H9 (cell line): ENCODE measurements at regions not wholly inside any gene's neighbourhood (a gene's known extent, or its start where the extent isn't known, plus 50 kb on each side); places are given as distances from the start of the nearest gene placed in this dataset.

ENCODE experiments used
- DNase-seq: peaks from one replicate; pipeline ENCODE4 v3.0.0-alpha.2; 2017
- H2AFZ ChIP-seq: one replicate; pipeline ENCODE4 v1.6.1; 2013; ENCODE audit warnings: mild to moderate bottlenecking, low read length, control low read depth, moderate library complexity
- H2AK5ac ChIP-seq: 2 replicates; pipeline ENCODE4 v1.6.1; 2013; ENCODE audit warnings: low read length, control low read depth, mixed read lengths; ENCODE audit not compliant: insufficient read length
- H2BK120ac ChIP-seq: one replicate; pipeline ENCODE4 v1.6.1; 2013; ENCODE audit warnings: low read depth, mild to moderate bottlenecking, low read length, control low read depth, inconsistent platforms; ENCODE audit not compliant: poor library complexity, severe bottlenecking
- H2BK12ac ChIP-seq: 2 replicates; pipeline ENCODE4 v1.6.1; 2013; ENCODE audit warnings: low read length, control low read depth, mixed read lengths, low read depth; ENCODE audit not compliant: insufficient read length
- H2BK15ac ChIP-seq: 2 replicates; pipeline ENCODE4 v1.6.1; 2013; ENCODE audit warnings: low read depth, low read length, control low read depth
- H2BK20ac ChIP-seq: one replicate; pipeline ENCODE4 v1.6.1; 2013; ENCODE audit warnings: low read depth, mild to moderate bottlenecking, low read length, control low read depth, inconsistent platforms; ENCODE audit not compliant: poor library complexity, severe bottlenecking
- H2BK5ac ChIP-seq: 2 replicates; pipeline ENCODE4 v1.6.1; 2013; ENCODE audit warnings: low read length, control low read depth, mixed read lengths; ENCODE audit not compliant: insufficient read length
- H3K14ac ChIP-seq: 2 replicates; pipeline ENCODE4 v1.6.1; 2013; ENCODE audit warnings: low read length, control low read depth; ENCODE audit not compliant: insufficient read depth
- H3K18ac ChIP-seq: 2 replicates; pipeline ENCODE4 v1.6.1; 2013; ENCODE audit warnings: low read depth, mild to moderate bottlenecking, mixed read lengths, low read length, control low read depth; ENCODE audit not compliant: insufficient read length
- H3K23ac ChIP-seq: 2 replicates; pipeline ENCODE4 v1.6.1; 2013; ENCODE audit warnings: low read length, control low read depth, mixed read lengths, low read depth; ENCODE audit not compliant: insufficient read length
- H3K23me2 ChIP-seq: 2 replicates; pipeline ENCODE4 v1.6.1; 2013; ENCODE audit warnings: low read depth, mild to moderate bottlenecking, mixed read lengths, low read length, control low read depth; ENCODE audit not compliant: insufficient read length, poor library complexity, severe bottlenecking
- H3K27ac ChIP-seq: 2 replicates; pipeline ENCODE4 v1.5.1; 2013; ENCODE audit warnings: low read length, control low read depth, mixed read lengths, low read depth; ENCODE audit not compliant: insufficient read length
- H3K27me3 ChIP-seq: 2 replicates; pipeline ENCODE4 v1.6.1; 2013; ENCODE audit warnings: low read length, control low read depth, inconsistent platforms; ENCODE audit not compliant: insufficient read depth
- H3K4ac ChIP-seq: 2 replicates; pipeline ENCODE4 v1.6.1; 2013; ENCODE audit warnings: low read depth, mild to moderate bottlenecking, control low read depth, inconsistent platforms, low read length, moderate library complexity
- H3K4me1 ChIP-seq: 2 replicates; pipeline ENCODE4 v1.6.1; 2013; ENCODE audit warnings: low read length, control low read depth, inconsistent platforms; ENCODE audit not compliant: insufficient read depth
- H3K4me2 ChIP-seq: 2 replicates; pipeline ENCODE4 v1.6.1; 2013; ENCODE audit warnings: low read length, control low read depth, mixed read lengths; ENCODE audit not compliant: insufficient read length, insufficient read depth
- H3K56ac ChIP-seq: 2 replicates; pipeline ENCODE4 v1.6.1; 2013; ENCODE audit warnings: low read depth, mild to moderate bottlenecking, mixed read lengths, low read length, control low read depth; ENCODE audit not compliant: insufficient read length
- H3K79me1 ChIP-seq: 2 replicates; pipeline ENCODE4 v1.6.1; 2013; ENCODE audit warnings: low read depth, mild to moderate bottlenecking, moderate library complexity, low read length, control low read depth, inconsistent platforms; ENCODE audit not compliant: insufficient read depth, poor library complexity, severe bottlenecking
- H3K79me2 ChIP-seq: 2 replicates; pipeline ENCODE4 v1.6.1; 2013; ENCODE audit warnings: low read length, control low read depth, inconsistent platforms; ENCODE audit not compliant: insufficient read depth
- H3K9ac ChIP-seq: 2 replicates; pipeline ENCODE4 v1.6.1; 2013; ENCODE audit warnings: low read length, control low read depth, mixed read lengths; ENCODE audit not compliant: insufficient read length; ENCODE audit errors: extremely low read depth
- H3K9me3 ChIP-seq: one replicate; pipeline ENCODE4 v1.6.1; 2013; ENCODE audit warnings: low read depth, low read length, inconsistent platforms; ENCODE audit not compliant: control insufficient read depth
- H3T11ph ChIP-seq: one replicate; pipeline ENCODE4 v1.6.1; 2013; ENCODE audit warnings: mild to moderate bottlenecking, low read length, control low read depth, inconsistent platforms
- H4K20me1 ChIP-seq: one replicate; pipeline ENCODE4 v1.6.1; 2013; ENCODE audit not compliant: control insufficient read depth, insufficient read length, insufficient read depth
- H4K5ac ChIP-seq: 2 replicates; pipeline ENCODE4 v1.6.1; 2013; ENCODE audit warnings: low read depth, mild to moderate bottlenecking, mixed read lengths, low read length, control low read depth; ENCODE audit not compliant: insufficient read length
- H4K8ac ChIP-seq: replicated peaks from 2 replicates; pipeline ENCODE4 v1.6.1; 2013; ENCODE audit warnings: low read length, control low read depth, mixed read lengths, low read depth; ENCODE audit not compliant: insufficient read length
- H4K91ac ChIP-seq: 2 replicates; pipeline ENCODE4 v1.6.1; 2013; ENCODE audit warnings: low read depth, mild to moderate bottlenecking, moderate library complexity, mixed read lengths, low read length, control low read depth; ENCODE audit not compliant: insufficient read length
- H3K27ac Mint-ChIP-seq, 3 experiments: 2 replicates in 2 of 3; 3 replicates in 1 of 3; pipeline ENCODE4 v1.8.0; 2020 to 2021; ENCODE audit warnings: mixed read lengths in 3 of 3, mild to moderate bottlenecking in 1 of 3, moderate library complexity in 1 of 3
- H3K27me3 Mint-ChIP-seq: 2 replicates; pipeline ENCODE4 v1.8.0; 2021; ENCODE audit warnings: low read depth, mild to moderate bottlenecking, moderate library complexity, mixed read lengths
- H3K36me3 Mint-ChIP-seq, 3 experiments: 2 replicates in 2 of 3; 3 replicates in 1 of 3; pipeline ENCODE4 v1.8.0; 2020 to 2021; ENCODE audit warnings: low read depth in 3 of 3, mixed read lengths in 3 of 3; ENCODE audit not compliant: insufficient read depth in 1 of 3
- H3K4me1 Mint-ChIP-seq, 2 experiments: 2 replicates each; pipeline ENCODE4 v1.8.0; 2020; ENCODE audit warnings: mixed read lengths in 2 of 2
- H3K4me3 Mint-ChIP-seq, 2 experiments: 2 replicates in 1 of 2; 3 replicates in 1 of 2; pipeline ENCODE4 v1.8.0; 2020 to 2021; ENCODE audit warnings: mild to moderate bottlenecking in 2 of 2, mixed read lengths in 2 of 2, moderate library complexity in 1 of 2
- H3K9me3 Mint-ChIP-seq, 2 experiments: 2 replicates in 1 of 2; 3 replicates in 1 of 2; pipeline ENCODE4 v1.8.0; 2020; ENCODE audit warnings: mild to moderate bottlenecking in 2 of 2, mixed read lengths in 2 of 2, moderate library complexity in 1 of 2
- CTCF ChIP-seq: fragments of 200-600 bp; sonication (generic); conservative IDR thresholded peaks from 3 replicates; pipeline ENCODE4 v1.8.0; 2021; ENCODE audit warnings: antibody characterized with exemption, mild to moderate bottlenecking
- WGBS: extraction: QIAGEN DNeasy Blood & Tissue Kit; methylation state at CpG from one replicate; pipeline ENCODE4 v1.1.7; 2013; ENCODE audit warnings: missing lambda C conversion rate, low lambda C conversion rate, mixed read lengths; ENCODE audit not compliant: insufficient read length; ENCODE audit errors: extremely low coverage; 5-methylcytosine and 5-hydroxymethylcytosine counted together

GRCh38 chr5:167509076-167509475, 782.4 kb upstream of the WWC1 start:
- no peaks in the 10 kb centered on the region for H4K20me1 ChIP-seq
- H3K27ac ChIP-seq, result no peak overlapping the region
- no peak overlapping the region for H3K27ac Mint-ChIP-seq
- peaks cover 4% of the 10 kb centered on the region for H3K4me1 ChIP-seq
- H3K4me3 Mint-ChIP-seq, result no peak overlapping the region
- H3K23me2 ChIP-seq, result no peaks in the 10 kb centered on the region
- no peaks in the 10 kb centered on the region for H3K9me3 ChIP-seq
- no peak overlapping the region for H2AK5ac ChIP-seq
- H3K18ac ChIP-seq, result no peak overlapping the region
- peaks cover 23 to 29% of the 10 kb centered on the region in 2 experiments for H3K4me1 Mint-ChIP-seq
- no peak overlapping the region for H2BK120ac ChIP-seq
- no peak overlapping the region for H3K4ac ChIP-seq
- no peak overlapping the region for H3T11ph ChIP-seq
- H3K36me3 Mint-ChIP-seq, result no peaks in the 10 kb centered on the region
- H3K79me1 ChIP-seq, result no peaks in the 10 kb centered on the region
- no peak overlapping the region for H3K56ac ChIP-seq
- no peak overlapping the region for H3K23ac ChIP-seq
- no peak overlapping the region for H2BK5ac ChIP-seq
- no peak overlapping the region for H2AFZ ChIP-seq
- WGBS, result no CpG with 5 or more reads among the region's 3 CpGs
- H2BK15ac ChIP-seq, result no peak overlapping the region
- H4K91ac ChIP-seq, result no peak overlapping the region
- no peak overlapping the region for H2BK12ac ChIP-seq
- H2BK20ac ChIP-seq, result no peak overlapping the region
- H3K9me3 Mint-ChIP-seq, result no peaks in the 10 kb centered on the region
- TF ChIP-seq CTCF, result no peak
- H3K4me2 ChIP-seq, result no peak overlapping the region
- H3K14ac ChIP-seq, result no peak overlapping the region
- no peak overlapping the region for H4K8ac ChIP-seq
- no peak overlapping the region for H4K5ac ChIP-seq
- DNase-seq, result no peak
- no peaks in the 10 kb centered on the region for H3K27me3 Mint-ChIP-seq
- no peak overlapping the region for H3K9ac ChIP-seq
- no peaks in the 10 kb centered on the region for H3K27me3 ChIP-seq
- H3K79me2 ChIP-seq, result no peaks in the 10 kb centered on the region
